A673 (cell line): ENCODE measurements at regions not wholly inside any gene's neighbourhood (a gene's known extent, or its start where the extent isn't known, plus 50 kb on each side); places are given as distances from the start of the nearest gene placed in this dataset.

Source experiments
- BruUV-seq: library from RNA; stranded (reverse); fragments of 400-500 nt; replicated peaks from 2 replicates; lab custom pipeline; 2021; lab: Mats Ljungman, UMichigan
- CTCF ChIA-PET: fragments of 300-600 bp; sonication (Branson Sonifier 250); formaldehyde crosslinking; loops from one replicate; lab custom pipeline; 2022; ENCODE audit warnings: antibody characterized with exemption; lab: Charles Lee
- POLR2A ChIA-PET: fragments of 300-600 bp; sonication (Branson Sonifier 250); formaldehyde crosslinking; loops from one replicate; lab custom pipeline; 2022; ENCODE audit warnings: antibody characterized with exemption; ENCODE audit not compliant: low non-redundant PET; lab: Charles Lee
- DNase-seq: peaks from one replicate; pipeline ENCODE4 v3.0.0-alpha.2; 2015; ENCODE audit warnings: low spot score
- H3K27ac ChIP-seq: fragments of 200-600 bp; sonication (generic); 2 replicates; pipeline ENCODE4 v1.5.1; 2016; ENCODE audit warnings: mixed run types, low read depth, mild to moderate bottlenecking, mixed read lengths, antibody characterized with exemption, low read length; ENCODE audit not compliant: poor library complexity, severe bottlenecking
- H3K27me3 ChIP-seq: fragments of 200-600 bp; sonication (generic); replicated peaks from 2 replicates; pipeline ENCODE4 v1.6.1; 2017; ENCODE audit warnings: mixed run types, low read depth, mild to moderate bottlenecking, mixed read lengths, antibody characterized with exemption, low read length; ENCODE audit not compliant: insufficient read depth, poor library complexity
- H3K36me3 ChIP-seq: fragments of 200-600 bp; sonication (generic); 2 replicates; pipeline ENCODE4 v1.6.1; 2016; ENCODE audit warnings: mixed run types, mild to moderate bottlenecking, mixed read lengths, antibody characterized with exemption, low read length; ENCODE audit not compliant: insufficient read depth, poor library complexity, severe bottlenecking
- H3K4me1 ChIP-seq: fragments of 200-600 bp; sonication (generic); 2 replicates; pipeline ENCODE4 v1.6.1; 2017; ENCODE audit warnings: mixed run types, mild to moderate bottlenecking, mixed read lengths, antibody characterized with exemption, low read length; ENCODE audit not compliant: insufficient read depth, poor library complexity, severe bottlenecking
- H3K4me3 ChIP-seq: fragments of 200-600 bp; sonication (generic); 2 replicates; pipeline ENCODE4 v1.5.1; 2016; ENCODE audit warnings: low read depth, mixed run types, mild to moderate bottlenecking, mixed read lengths, low read length; ENCODE audit not compliant: poor library complexity, severe bottlenecking
- H3K9me3 ChIP-seq: fragments of 200-600 bp; sonication (generic); 2 replicates; pipeline ENCODE4 v1.6.1; 2016; ENCODE audit warnings: mixed run types, low read depth, mild to moderate bottlenecking, mixed read lengths, antibody characterized with exemption, low read length; ENCODE audit not compliant: poor library complexity, severe bottlenecking
- EZH2 ChIP-seq: fragments of 200-600 bp; sonication (generic); IDR thresholded peaks from 2 replicates; pipeline ENCODE4 v1.6.1; 2017; ENCODE audit warnings: borderline replicate concordance, low read depth, mild to moderate bottlenecking, mixed read lengths, antibody characterized with exemption, low read length; ENCODE audit not compliant: poor library complexity, severe bottlenecking
- intact Hi-C: fragments of 100-400 bp; cut with micrococcal nuclease; formaldehyde crosslinking; loops from one replicate; pipeline ENCODE4 v1.10.0; 2022; ENCODE audit not compliant: unreplicated experiment
- TF ChIP-seq, protein P1 (sequence below): fragments of 300-800, 200-600 bp; sonication (generic); conservative IDR thresholded peaks from 2 replicates; pipeline ENCODE4 v1.5.1; 2017; ENCODE audit warnings: low read depth, mild to moderate bottlenecking, antibody characterized with exemption, low read length, moderate library complexity, mixed read lengths

DNA sequence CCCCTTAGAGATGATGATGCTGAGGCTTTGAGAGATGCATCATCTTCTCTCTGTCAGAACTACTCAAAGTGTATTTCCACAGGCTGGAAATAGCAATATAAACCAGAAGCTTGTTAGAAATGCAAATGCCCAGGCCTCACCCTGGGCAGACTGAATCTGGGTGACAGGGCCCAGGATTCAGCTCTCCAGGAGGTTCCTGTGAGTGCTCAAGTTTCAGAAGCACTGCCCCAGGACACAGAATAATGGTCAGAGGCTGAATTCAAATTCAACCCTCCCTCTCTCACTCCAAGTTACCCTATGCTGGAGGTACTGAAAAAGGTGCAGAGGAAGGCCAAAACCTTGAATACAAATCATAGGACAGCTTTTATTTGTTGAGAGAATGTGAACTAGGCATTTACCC, 98.5 kb upstream of the NGF start:
- Histone ChIP-seq H3K27ac (no peak overlapping the region), H3K27me3 (no peaks in the 10 kb centered on the region), H3K4me1 (no peaks in the 10 kb centered on the region), H3K36me3 (no peaks in the 10 kb centered on the region), H3K4me3 (no peak overlapping the region), H3K9me3 (no peaks in the 10 kb centered on the region)
- TF ChIP-seq, protein P1, sequence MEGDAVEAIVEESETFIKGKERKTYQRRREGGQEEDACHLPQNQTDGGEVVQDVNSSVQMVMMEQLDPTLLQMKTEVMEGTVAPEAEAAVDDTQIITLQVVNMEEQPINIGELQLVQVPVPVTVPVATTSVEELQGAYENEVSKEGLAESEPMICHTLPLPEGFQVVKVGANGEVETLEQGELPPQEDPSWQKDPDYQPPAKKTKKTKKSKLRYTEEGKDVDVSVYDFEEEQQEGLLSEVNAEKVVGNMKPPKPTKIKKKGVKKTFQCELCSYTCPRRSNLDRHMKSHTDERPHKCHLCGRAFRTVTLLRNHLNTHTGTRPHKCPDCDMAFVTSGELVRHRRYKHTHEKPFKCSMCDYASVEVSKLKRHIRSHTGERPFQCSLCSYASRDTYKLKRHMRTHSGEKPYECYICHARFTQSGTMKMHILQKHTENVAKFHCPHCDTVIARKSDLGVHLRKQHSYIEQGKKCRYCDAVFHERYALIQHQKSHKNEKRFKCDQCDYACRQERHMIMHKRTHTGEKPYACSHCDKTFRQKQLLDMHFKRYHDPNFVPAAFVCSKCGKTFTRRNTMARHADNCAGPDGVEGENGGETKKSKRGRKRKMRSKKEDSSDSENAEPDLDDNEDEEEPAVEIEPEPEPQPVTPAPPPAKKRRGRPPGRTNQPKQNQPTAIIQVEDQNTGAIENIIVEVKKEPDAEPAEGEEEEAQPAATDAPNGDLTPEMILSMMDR: no peak
- TF ChIP-seq EZH2: no peak
- ChIA-PET POLR2A (no interaction called here), CTCF (no interaction called here)
- no peak for DNase-seq
- BruUV-seq: no TSS peak
- intact Hi-C loops: no loop called here

DNA sequence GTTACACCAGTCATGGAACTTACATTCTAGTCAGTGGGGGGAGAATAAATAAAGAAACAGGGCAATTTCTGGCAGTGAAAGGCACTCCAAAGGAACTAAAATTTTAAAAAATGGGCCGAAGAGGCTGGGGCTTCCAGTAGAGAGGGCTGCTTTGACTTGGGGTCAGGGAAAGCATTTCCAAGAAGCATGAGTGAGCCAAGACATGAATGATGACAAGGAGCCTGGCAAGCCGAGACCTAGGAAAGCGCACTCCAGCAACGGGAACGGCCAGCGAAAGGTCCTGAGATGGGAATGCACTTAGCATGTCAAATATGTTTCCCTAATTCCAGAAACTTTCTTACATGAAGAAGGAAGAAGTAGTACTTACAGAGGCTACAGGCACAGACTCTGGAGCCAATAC, 95.4 kb upstream of the NGF start:
- POLR2A ChIA-PET: no interaction called here
- Histone ChIP-seq H3K9me3 (no peaks in the 10 kb centered on the region), H3K27ac (no peak overlapping the region), H3K36me3 (no peaks in the 10 kb centered on the region), H3K4me1 (no peaks in the 10 kb centered on the region), H3K27me3 (no peaks in the 10 kb centered on the region), H3K4me3 (no peak overlapping the region)
- CTCF ChIA-PET: no interaction called here
- DNase-seq: no peak
- BruUV-seq: no TSS peak
- intact Hi-C loops: no loop called here
- no peak for TF ChIP-seq EZH2
- TF ChIP-seq, protein P1: no peak

DNA sequence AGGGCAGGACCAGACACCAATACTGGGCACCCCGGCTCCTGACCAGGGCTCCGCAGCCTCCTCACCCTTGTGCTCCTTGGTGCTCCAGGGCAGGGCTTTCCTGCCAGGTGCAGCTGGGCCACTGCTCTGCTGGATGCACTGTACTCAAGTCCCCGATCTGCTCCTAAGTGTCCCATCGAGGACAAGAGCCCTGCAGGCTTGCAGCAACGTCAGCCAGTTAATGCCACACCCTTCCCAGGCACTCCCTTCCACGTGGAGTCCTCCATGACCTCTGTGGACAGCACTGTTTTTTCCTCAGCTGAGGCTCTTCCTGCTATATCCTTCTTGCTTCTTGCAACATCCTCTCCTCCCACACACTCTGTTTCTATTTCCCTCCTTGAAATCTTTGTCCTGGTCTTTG, 94.0 kb upstream of the NGF start:
- H3K27me3 ChIP-seq: no peaks in the 10 kb centered on the region
- H3K36me3 ChIP-seq: no peaks in the 10 kb centered on the region
- H3K27ac ChIP-seq: no peak overlapping the region
- BruUV-seq: no TSS peak
- ChIA-PET CTCF (no interaction called here), POLR2A (no interaction called here)
- TF ChIP-seq, protein P1: no peak
- no peak for TF ChIP-seq EZH2
- H3K4me3 ChIP-seq: no peak overlapping the region
- DNase-seq: no peak
- intact Hi-C loops: no loop called here
- H3K9me3 ChIP-seq: no peaks in the 10 kb centered on the region
- no peaks in the 10 kb centered on the region for H3K4me1 ChIP-seq
